NCI-H446 treated with DMSO at 0.1 percent for 48 hours (cell line): ENCODE measurements at regions not wholly inside any gene's neighbourhood (a gene's known extent, or its start where the extent isn't known, plus 50 kb on each side); places are given as distances from the start of the nearest gene placed in this dataset.
A peak's percentile ranks its signal among the peaks of the same experiment; 100 is the strongest.

Source experiments
- DNase-seq: peaks from one replicate; lab custom pipeline; 2025; lab: John Stamatoyannopoulos, UW

GRCh38 chr7:24341691-24342413 is 57.9 kb downstream of the NPY start:
- DNase-seq: no peak

- DNase-seq: no peak
These were observed 59.6 kb downstream of the NPY start for GRCh38 chr7:24343614-24344013.

GRCh38 chr7:24346129-24346528 is 62.1 kb downstream of the NPY start:
- no peak for DNase-seq

- DNase-seq: no peak
These were observed 62.7 kb downstream of the NPY start for GRCh38 chr7:24346716-24347115.

- no peak for DNase-seq
These were observed 65.3 kb downstream of the NPY start for GRCh38 chr7:24349339-24349738.

GRCh38 chr7:24354456-24354855 is 70.5 kb downstream of the NPY start:
- DNase-seq: no peak

- no peak for DNase-seq
These were observed 72.9 kb downstream of the NPY start for GRCh38 chr7:24356718-24357386.

GRCh38 chr7:24361001-24361400 is 77.0 kb downstream of the NPY start:
- no peak for DNase-seq

GRCh38 chr7:24365606-24366005 is 81.6 kb downstream of the NPY start:
- DNase-seq: no peak

GRCh38 chr7:24366876-24367275 is 82.9 kb downstream of the NPY start:
- DNase-seq: peak; percentile 79

- no peak for DNase-seq
These were observed 84.2 kb downstream of the NPY start for GRCh38 chr7:24368161-24368560.

GRCh38 chr7:24370541-24370940 is 86.6 kb downstream of the NPY start:
- DNase-seq: no peak

- DNase-seq: no peak
These were observed 89.3 kb downstream of the NPY start for GRCh38 chr7:24372961-24373955.

- DNase-seq: no peak
These were observed 95.1 kb downstream of the NPY start for GRCh38 chr7:24378871-24379616.

- DNase-seq: no peak
These were observed 98.0 kb downstream of the NPY start for GRCh38 chr7:24381894-24382505.

- DNase-seq: no peak
These were observed 99.1 kb downstream of the NPY start for GRCh38 chr7:24383055-24383454.

GRCh38 chr7:24384362-24385030 is 100.5 kb downstream of the NPY start:
- DNase-seq: no peak

GRCh38 chr7:24388212-24388611 is 104.2 kb downstream of the NPY start:
- DNase-seq: no peak

- no peak for DNase-seq
These were observed 106.6 kb downstream of the NPY start for GRCh38 chr7:24390376-24391157.

GRCh38 chr7:24392774-24393173 is 108.8 kb downstream of the NPY start:
- no peak for DNase-seq
